ENCODE measurements at regions not wholly inside any gene's neighbourhood (a gene's known extent, or its start where the extent isn't known, plus 50 kb on each side); places are given as distances from the start of the nearest gene placed in this dataset.

DNA sequence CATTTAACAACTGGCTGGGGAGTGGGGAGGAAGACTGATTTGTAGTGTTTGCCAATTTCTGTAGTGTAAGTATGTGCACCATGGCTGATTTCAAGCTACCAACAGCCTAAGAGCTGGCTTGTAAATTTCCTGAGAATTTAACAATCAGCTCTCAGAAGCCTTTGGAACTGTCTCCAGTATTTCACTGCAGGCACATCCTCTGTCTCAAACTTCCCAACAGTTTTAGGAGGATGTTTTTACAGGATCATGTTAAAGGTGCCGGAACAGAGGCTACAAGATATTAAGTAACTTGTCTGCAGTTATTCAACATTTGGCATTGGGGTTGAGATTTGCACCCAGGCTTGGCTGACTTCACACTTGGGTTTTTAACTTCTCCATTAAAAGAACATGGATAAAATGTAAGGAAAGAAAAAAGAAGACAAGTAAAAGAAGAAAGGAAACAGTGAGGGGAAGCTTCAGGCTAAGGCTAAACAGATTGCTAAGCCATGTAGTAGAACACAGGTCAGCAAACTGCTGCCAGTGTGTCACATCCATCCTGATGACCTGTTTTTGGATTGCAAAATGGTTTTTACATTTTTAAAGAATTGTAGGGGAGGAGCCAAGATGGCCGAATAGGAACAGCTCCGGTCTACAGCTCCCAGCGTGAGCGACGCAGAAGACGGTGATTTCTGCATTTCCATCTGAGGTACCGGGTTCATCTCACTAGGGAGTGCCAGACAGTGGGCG, 204.8 kb upstream of the SESN3 start:
- no peak overlapping the region for H3K27ac ChIP-seq (ENCODE audit: insufficient read depth, low read depth, low read length)
- no peaks in the 10 kb centered on the region for H3K9me3 ChIP-seq (replicated peaks; ENCODE audit: control insufficient read depth, insufficient read depth, low read length)
- DNase-seq (ENCODE audit: low read depth, low spot score): no peak
- TF ChIP-seq FOS (IDR thresholded peaks at IDR 0.05; ENCODE audit: borderline replicate concordance, insufficient read depth, low read length): no peak
- intact Hi-C loops (cut with micrococcal nuclease) (no loop called here), dilution Hi-C loops (cut with MboI; ENCODE audit: extremely low pct_ligation_motif_present, low sequenced_read_pairs) (no loop called here)
- no peaks in the 10 kb centered on the region for H4K20me1 ChIP-seq (replicated peaks; ENCODE audit: control insufficient read depth, extremely low read depth, insufficient read depth, low read length)
- no peaks in the 10 kb centered on the region for H3K27me3 ChIP-seq (ENCODE audit: control insufficient read depth in 2 of 2, insufficient read depth in 2 of 2, low read length in 2 of 2)
- H2AFZ ChIP-seq (ENCODE audit: low read depth, low read length): no peak overlapping the region
- no TSS peak for BruUV-seq (replicated peaks)
- no peaks in the 10 kb centered on the region for H3K79me2 ChIP-seq (ENCODE audit: control insufficient read depth, insufficient read depth, low read length)
- no peaks in the 10 kb centered on the region for H3K9me1 ChIP-seq (replicated peaks; ENCODE audit: control insufficient read depth, extremely low read depth, insufficient read depth, low read length)
- POLR2A ChIA-PET: no interaction called here
- no peak overlapping the region for H3K9ac ChIP-seq (replicated peaks; ENCODE audit: extremely low read depth, insufficient read depth, low read length)
- H3K4me1 ChIP-seq (ENCODE audit: control insufficient read depth, extremely low read depth, insufficient read depth, low read length): peaks cover 10% of the 10 kb centered on the region
- no peak overlapping the region for H3K4me3 ChIP-seq (replicated peaks in 1 of 3; ENCODE audit: insufficient read depth in 1 of 3, low read depth in 1 of 3, low read length in 3 of 3)
- no peaks in the 10 kb centered on the region for H3K36me3 ChIP-seq (ENCODE audit: control insufficient read depth in 2 of 2, extremely low read depth in 1 of 2, insufficient read depth in 2 of 2, low read length in 2 of 2)
- CTCF ChIA-PET: no interaction called here
- H3K4me2 ChIP-seq (ENCODE audit: insufficient read depth, low read length): no peak overlapping the region
- no peak for FAIRE-seq

DNA sequence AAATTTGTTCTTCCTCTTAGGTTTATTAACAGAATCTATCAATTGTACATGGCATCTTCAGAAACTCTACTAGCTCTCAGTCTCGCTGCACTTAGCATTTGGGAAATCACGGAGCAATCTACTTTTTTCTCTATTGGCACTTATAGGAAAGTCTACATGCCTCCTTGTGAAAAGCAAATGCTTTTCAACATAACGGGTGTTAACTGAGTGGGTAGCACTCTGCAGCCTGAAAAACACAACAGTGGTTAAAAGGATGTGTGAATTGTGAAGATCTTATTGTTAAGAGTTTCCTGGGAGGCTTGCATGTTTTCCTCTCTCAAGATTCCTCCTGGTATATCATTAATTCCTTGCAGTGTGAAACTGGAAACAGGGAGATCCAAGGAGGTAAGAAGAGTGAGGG, 204.2 kb upstream of the SESN3 start:
- no peak overlapping the region for H3K9ac ChIP-seq (replicated peaks; ENCODE audit: extremely low read depth, insufficient read depth, low read length)
- ChIA-PET CTCF (no interaction called here), POLR2A (no interaction called here)
- BruUV-seq (replicated peaks): no TSS peak
- TF ChIP-seq, protein P1, sequence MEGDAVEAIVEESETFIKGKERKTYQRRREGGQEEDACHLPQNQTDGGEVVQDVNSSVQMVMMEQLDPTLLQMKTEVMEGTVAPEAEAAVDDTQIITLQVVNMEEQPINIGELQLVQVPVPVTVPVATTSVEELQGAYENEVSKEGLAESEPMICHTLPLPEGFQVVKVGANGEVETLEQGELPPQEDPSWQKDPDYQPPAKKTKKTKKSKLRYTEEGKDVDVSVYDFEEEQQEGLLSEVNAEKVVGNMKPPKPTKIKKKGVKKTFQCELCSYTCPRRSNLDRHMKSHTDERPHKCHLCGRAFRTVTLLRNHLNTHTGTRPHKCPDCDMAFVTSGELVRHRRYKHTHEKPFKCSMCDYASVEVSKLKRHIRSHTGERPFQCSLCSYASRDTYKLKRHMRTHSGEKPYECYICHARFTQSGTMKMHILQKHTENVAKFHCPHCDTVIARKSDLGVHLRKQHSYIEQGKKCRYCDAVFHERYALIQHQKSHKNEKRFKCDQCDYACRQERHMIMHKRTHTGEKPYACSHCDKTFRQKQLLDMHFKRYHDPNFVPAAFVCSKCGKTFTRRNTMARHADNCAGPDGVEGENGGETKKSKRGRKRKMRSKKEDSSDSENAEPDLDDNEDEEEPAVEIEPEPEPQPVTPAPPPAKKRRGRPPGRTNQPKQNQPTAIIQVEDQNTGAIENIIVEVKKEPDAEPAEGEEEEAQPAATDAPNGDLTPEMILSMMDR (IDR thresholded peaks at IDR 0.05; ENCODE audit: extremely low read depth in 1 of 2, insufficient read depth in 1 of 2, low read depth in 1 of 2, low read length in 2 of 2): no peak
- TF ChIP-seq POLR2AphosphoS5 (IDR thresholded peaks at IDR 0.05; ENCODE audit: insufficient read depth, low read depth, low read length) (no peak), EZH2 (IDR thresholded peaks at IDR 0.05; ENCODE audit: borderline replicate concordance, low read depth, low read length, severe bottlenecking) (no peak), MYC (IDR thresholded peaks at IDR 0.05; ENCODE audit: low read depth, low read length) (no peak), GATA2 (IDR thresholded peaks at IDR 0.05; ENCODE audit: insufficient read depth, insufficient read length, low read depth, low read length) (no peak), FOS (IDR thresholded peaks at IDR 0.05; ENCODE audit: borderline replicate concordance, insufficient read depth, low read length) (no peak), MAX (IDR thresholded peaks at IDR 0.05; ENCODE audit: insufficient read depth, insufficient read length) (no peak), JUN (IDR thresholded peaks at IDR 0.05; ENCODE audit: borderline replicate concordance, insufficient read depth, insufficient read length, low read depth) (no peak), POLR2A (IDR thresholded peaks at IDR 0.05; ENCODE audit: low read depth, low read length) (no peak)
- H3K4me2 ChIP-seq (ENCODE audit: insufficient read depth, low read length): no peak overlapping the region
- H3K4me3 ChIP-seq (replicated peaks in 1 of 3; ENCODE audit: insufficient read depth in 1 of 3, low read depth in 1 of 3, low read length in 3 of 3): no peak overlapping the region
- peaks cover 10% of the 10 kb centered on the region for H3K4me1 ChIP-seq (ENCODE audit: control insufficient read depth, extremely low read depth, insufficient read depth, low read length)
- no peaks in the 10 kb centered on the region for H3K36me3 ChIP-seq (ENCODE audit: control insufficient read depth in 2 of 2, extremely low read depth in 1 of 2, insufficient read depth in 2 of 2, low read length in 2 of 2)
- FAIRE-seq (no peak), DNase-seq (ENCODE audit: low read depth, low spot score) (no peak)
- no peaks in the 10 kb centered on the region for H3K27me3 ChIP-seq (ENCODE audit: control insufficient read depth in 2 of 2, insufficient read depth in 2 of 2, low read length in 2 of 2)
- dilution Hi-C loops (cut with MboI; ENCODE audit: extremely low pct_ligation_motif_present, low sequenced_read_pairs): no loop called here
- no peaks in the 10 kb centered on the region for H3K79me2 ChIP-seq (ENCODE audit: control insufficient read depth, insufficient read depth, low read length)
- no peaks in the 10 kb centered on the region for H4K20me1 ChIP-seq (replicated peaks; ENCODE audit: control insufficient read depth, extremely low read depth, insufficient read depth, low read length)
- intact Hi-C loops (cut with micrococcal nuclease): no loop called here
- no peak overlapping the region for H2AFZ ChIP-seq (ENCODE audit: low read depth, low read length)
- H3K9me3 ChIP-seq (replicated peaks; ENCODE audit: control insufficient read depth, insufficient read depth, low read length): no peaks in the 10 kb centered on the region
- H3K27ac ChIP-seq (ENCODE audit: insufficient read depth, low read depth, low read length): no peak overlapping the region
- no peaks in the 10 kb centered on the region for H3K9me1 ChIP-seq (replicated peaks; ENCODE audit: control insufficient read depth, extremely low read depth, insufficient read depth, low read length)

Measured in endothelial cell of umbilical vein (primary cell).